SK-N-SH (cell line): ENCODE measurements at regions not wholly inside any gene's neighbourhood (a gene's known extent, or its start where the extent isn't known, plus 50 kb on each side); places are given as distances from the start of the nearest gene placed in this dataset.

ENCODE experiments used
- CTCF ChIA-PET: fragments of 300-600, 350-600 bp; formaldehyde crosslinking; extraction: SDS; loops from one replicate; lab custom pipeline; 2021; lab: Yijun Ruan, JAX
- POLR2A ChIA-PET: fragments of 350-600 bp; sonication (Branson Sonifier 250); formaldehyde crosslinking; extraction: SDS; loops from one replicate; lab custom pipeline; 2020; ENCODE audit warnings: antibody characterized with exemption, inconsistent platforms; lab: Yijun Ruan, JAX
- DNase-seq: peaks from one replicate; pipeline ENCODE4 v3.0.0; 2012
- H2AFZ ChIP-seq: fragments of 200-600 bp; sonication (generic); 2 replicates; pipeline ENCODE4 v1.8.1; 2016; ENCODE audit warnings: antibody characterized with exemption, mild to moderate bottlenecking, low read depth
- H3F3A ChIP-seq: fragments of 200-600 bp; sonication (generic); replicated peaks from 2 replicates; pipeline ENCODE3; 2016; ENCODE audit warnings: antibody characterized with exemption, mild to moderate bottlenecking; ENCODE audit not compliant: insufficient read depth
- H3K27ac ChIP-seq, 2 experiments: fragments of 200-500 bp in 1 of 2; fragments of 200-600 bp in 1 of 2; sonication (Bioruptor generic) in 1 of 2; sonication (generic), shearing (Covaris generic) in 1 of 2; 2 replicates each; pipeline versions ENCODE4 v1.5.1 to v1.6.1; 2014 to 2016; ENCODE audit warnings: low read depth in 2 of 2, inconsistent platforms in 1 of 2, low read length in 1 of 2, mild to moderate bottlenecking in 1 of 2, mixed read lengths in 1 of 2
- H3K27me3 ChIP-seq: fragments of 200-600 bp; sonication (generic), shearing (Covaris generic); 2 replicates; pipeline ENCODE4 v1.6.1; 2016; ENCODE audit warnings: mixed run types; ENCODE audit not compliant: insufficient read depth
- H3K36me3 ChIP-seq, 2 experiments: fragments of 200-500 bp in 1 of 2; fragments of 200-600 bp in 1 of 2; sonication (Bioruptor generic) in 1 of 2; sonication (generic) in 1 of 2; replicated peaks in 1 of 2; 2 replicates each; pipeline versions ENCODE3 to v1.5.1; 2014 to 2016; ENCODE audit warnings: low read length in 1 of 2, mild to moderate bottlenecking in 1 of 2; ENCODE audit not compliant: insufficient read depth in 2 of 2, control insufficient read depth in 1 of 2
- H3K4me1 ChIP-seq, 2 experiments: fragments of 200-500 bp in 1 of 2; fragments of 200-600 bp in 1 of 2; sonication (Bioruptor generic) in 1 of 2; sonication (generic), shearing (Covaris generic) in 1 of 2; 2 replicates each; pipeline versions ENCODE4 v1.5.1 to v1.6.1; 2014 to 2016; ENCODE audit warnings: low read depth in 1 of 2, low read length in 1 of 2, mixed run types in 1 of 2; ENCODE audit not compliant: insufficient read depth in 2 of 2, control insufficient read depth in 1 of 2
- H3K4me2 ChIP-seq: fragments of 200-600 bp; sonication (generic), shearing (Covaris generic); 2 replicates; pipeline ENCODE4 v1.6.1; 2017; ENCODE audit warnings: mixed run types
- H3K4me3 ChIP-seq, 2 experiments: fragments of 200-500 bp in 1 of 2; fragments of 200-600 bp in 1 of 2; sonication (Bioruptor generic) in 1 of 2; sonication (generic), shearing (Covaris generic) in 1 of 2; 2 replicates each; pipeline versions ENCODE4 v1.5.1 to v1.8.1; 2014 to 2016; ENCODE audit warnings: low read depth in 2 of 2, inconsistent platforms in 1 of 2, low read length in 1 of 2, mild to moderate bottlenecking in 1 of 2, mixed read lengths in 1 of 2, moderate library complexity in 1 of 2
- H3K79me2 ChIP-seq: fragments of 200-600 bp; sonication (generic); 2 replicates; pipeline ENCODE4 v1.8.1; 2017; ENCODE audit warnings: mild to moderate bottlenecking; ENCODE audit not compliant: insufficient read depth
- H3K9ac ChIP-seq: fragments of 200-600 bp; sonication (generic); 2 replicates; pipeline ENCODE4 v1.6.1; 2017; ENCODE audit warnings: mixed run types
- H3K9me2 ChIP-seq: fragments of 200-600 bp; sonication (generic); 2 replicates; pipeline ENCODE4 v1.6.1; 2017; ENCODE audit warnings: mixed run types
- H3K9me3 ChIP-seq: fragments of 200-600 bp; sonication (generic); 2 replicates; pipeline ENCODE4 v1.6.1; 2017; ENCODE audit warnings: mixed run types, mild to moderate bottlenecking, moderate library complexity
- H4K20me1 ChIP-seq: fragments of 200-600 bp; sonication (generic); 2 replicates; pipeline ENCODE4 v1.6.1; 2017; ENCODE audit warnings: mild to moderate bottlenecking, mixed run types; ENCODE audit not compliant: insufficient read depth
- CHD2 ChIP-seq: fragments of 150-350 bp; IDR thresholded peaks from 2 replicates; pipeline ENCODE4 v1.6.1; 2018; ENCODE audit warnings: low read length; ENCODE audit not compliant: partially characterized antibody
- ELF1 ChIP-seq: IDR thresholded peaks from 2 replicates; pipeline ENCODE4 v1.4.0; 2012
- EZH2phosphoT487 ChIP-seq: fragments of 200-600 bp; sonication (generic); IDR thresholded peaks from 2 replicates; pipeline ENCODE4 v1.6.1; 2017; ENCODE audit warnings: low read depth, mixed run types, mild to moderate bottlenecking, antibody characterized with exemption, moderate library complexity, borderline replicate concordance
- FOXM1 ChIP-seq: IDR thresholded peaks from 2 replicates; pipeline ENCODE4 v1.4.0; 2012; ENCODE audit warnings: low read depth, mild to moderate bottlenecking
- IRF3 ChIP-seq: fragments of 150-350 bp; IDR thresholded peaks from 2 replicates; pipeline ENCODE4 v1.6.1; 2016; ENCODE audit warnings: mild to moderate bottlenecking, low read depth, low read length
- JUND ChIP-seq: IDR thresholded peaks from 2 replicates; pipeline ENCODE4 v1.4.0; 2012
- MEF2A ChIP-seq: IDR thresholded peaks from 2 replicates; pipeline ENCODE4 v1.4.0; 2012; ENCODE audit warnings: low read depth, borderline replicate concordance
- MXI1 ChIP-seq: IDR thresholded peaks from 2 replicates; pipeline ENCODE4 v1.6.1; 2012; ENCODE audit warnings: mild to moderate bottlenecking, low read depth, low read length, improper control_type of control experiment
- POLR2AphosphoS5 ChIP-seq: IDR thresholded peaks from 2 replicates; pipeline ENCODE4 v1.6.1; 2012; ENCODE audit warnings: low read depth, low read length
- RAD21 ChIP-seq: IDR thresholded peaks from 2 replicates; pipeline ENCODE4 v1.6.1; 2012; ENCODE audit warnings: mild to moderate bottlenecking, low read length
- REST ChIP-seq: IDR thresholded peaks from 2 replicates; pipeline ENCODE4 v1.6.1; 2012; ENCODE audit warnings: mild to moderate bottlenecking, low read depth, low read length, moderate library complexity
- RFX5 ChIP-seq: IDR thresholded peaks from 2 replicates; pipeline ENCODE4 v1.6.1; 2012; ENCODE audit warnings: mild to moderate bottlenecking, improper control_type of control experiment, low read length
- RXRA ChIP-seq: IDR thresholded peaks from 2 replicates; pipeline ENCODE4 v1.4.0; 2012; ENCODE audit warnings: low read depth, mild to moderate bottlenecking, borderline replicate concordance
- SMC3 ChIP-seq: IDR thresholded peaks from 2 replicates; pipeline ENCODE4 v1.6.1; 2012; ENCODE audit warnings: low read depth, low read length, improper control_type of control experiment
- TAF1 ChIP-seq: IDR thresholded peaks from 2 replicates; pipeline ENCODE4 v1.6.1; 2012; ENCODE audit warnings: low read depth, mild to moderate bottlenecking, low read length, moderate library complexity, borderline replicate concordance
- TCF12 ChIP-seq: IDR thresholded peaks from 2 replicates; pipeline ENCODE4 v1.4.0; 2012
- TEAD4 ChIP-seq: IDR thresholded peaks from 2 replicates; pipeline ENCODE4 v1.4.0; 2012; ENCODE audit warnings: mild to moderate bottlenecking, borderline replicate concordance; ENCODE audit not compliant: insufficient read depth
- USF1 ChIP-seq: IDR thresholded peaks from 2 replicates; pipeline ENCODE4 v1.4.0; 2012; ENCODE audit warnings: low read depth, borderline replicate concordance
- USF2 ChIP-seq: fragments of 150-350 bp; IDR thresholded peaks from 2 replicates; pipeline ENCODE4 v1.6.1; 2017; ENCODE audit warnings: antibody characterized with exemption, low read length, low read depth, borderline replicate concordance
- WGBS: methylation state at CpG from one replicate; pipeline ENCODE4 v1.1.6; 2017; ENCODE audit warnings: low lambda C conversion rate; 5-methylcytosine and 5-hydroxymethylcytosine counted together

GRCh38 chr21:27743971-27744564, 777.2 kb upstream of the ADAMTS5 start:
- Histone ChIP-seq H3F3A (no peaks in the 10 kb centered on the region), H3K9ac (no peak overlapping the region), H3K79me2 (no peaks in the 10 kb centered on the region), H3K36me3 (no peaks in the 10 kb centered on the region), H2AFZ (no peak overlapping the region), H4K20me1 (no peaks in the 10 kb centered on the region), H3K4me3 (no peak overlapping the region), H3K27ac (no peak overlapping the region), H3K27me3 (no peaks in the 10 kb centered on the region), H3K4me1 (no peaks in the 10 kb centered on the region), H3K4me2 (no peak overlapping the region), H3K9me3 (no peaks in the 10 kb centered on the region), H3K9me2 (no peaks in the 10 kb centered on the region)
- 42% methylated on average over 6 of the region's 7 CpGs for WGBS
- no peak for DNase-seq
- ChIA-PET CTCF (no interaction called here), POLR2A (no interaction called here)
- TF ChIP-seq TEAD4 (no peak), JUND (no peak), FOXM1 (no peak), RAD21 (no peak), POLR2AphosphoS5 (no peak), RFX5 (no peak), MXI1 (no peak), ELF1 (no peak), TAF1 (no peak), RXRA (no peak), TCF12 (no peak), MEF2A (no peak), IRF3 (no peak), USF2 (no peak), REST (no peak), CHD2 (no peak), USF1 (no peak), SMC3 (no peak), EZH2phosphoT487 (no peak)
